ENCODE measurements at regions not wholly inside any gene's neighbourhood (a gene's known extent, or its start where the extent isn't known, plus 50 kb on each side); places are given as distances from the start of the nearest gene placed in this dataset.

- TF ChIP-seq CTCF (IDR thresholded peaks at IDR 0.05; ENCODE audit: unreplicated experiment) = no peak
- Mint-ChIP-seq H3K4me1 (ENCODE audit: low read depth, unreplicated experiment) (no peaks in the 10 kb centered on the region), H3K27me3 (ENCODE audit: unreplicated experiment) (no peaks in the 10 kb centered on the region), H3K9me3 (ENCODE audit: low read depth, unreplicated experiment) (no peaks in the 10 kb centered on the region), H3K36me3 (ENCODE audit: insufficient read depth, unreplicated experiment) (no peaks in the 10 kb centered on the region), H3K27ac (ENCODE audit: unreplicated experiment) (no peak overlapping the region), H3K4me3 (ENCODE audit: low read depth, unreplicated experiment) (no peak overlapping the region)
- no TSS peak for BruUV-seq (replicated peaks)
- DNase-seq = no peak
- CTCF ChIA-PET = no interaction called here
- intact Hi-C loops (cut with micrococcal nuclease; ENCODE audit: unreplicated experiment) = no loop called here
These were observed 581.1 kb upstream of the MGAT4C start for GRCh38 chr12:86837246-86837645.

- TF ChIP-seq CTCF (IDR thresholded peaks at IDR 0.05; ENCODE audit: unreplicated experiment) = no peak
- CTCF ChIA-PET = no interaction called here
- H3K36me3 Mint-ChIP-seq (ENCODE audit: insufficient read depth, unreplicated experiment) = no peaks in the 10 kb centered on the region
- H3K27ac Mint-ChIP-seq (ENCODE audit: unreplicated experiment) = no peak overlapping the region
- DNase-seq = no peak
- no peaks in the 10 kb centered on the region for H3K9me3 Mint-ChIP-seq (ENCODE audit: low read depth, unreplicated experiment)
- H3K4me3 Mint-ChIP-seq (ENCODE audit: low read depth, unreplicated experiment) = no peak overlapping the region
- BruUV-seq (replicated peaks) = no TSS peak
- no peaks in the 10 kb centered on the region for H3K27me3 Mint-ChIP-seq (ENCODE audit: unreplicated experiment)
- intact Hi-C loops (cut with micrococcal nuclease; ENCODE audit: unreplicated experiment) = no loop called here
- H3K4me1 Mint-ChIP-seq (ENCODE audit: low read depth, unreplicated experiment) = no peaks in the 10 kb centered on the region
These were observed 578.0 kb upstream of the MGAT4C start for GRCh38 chr12:86834217-86834616.

- Mint-ChIP-seq H3K36me3 (ENCODE audit: insufficient read depth, unreplicated experiment) (no peaks in the 10 kb centered on the region), H3K27me3 (ENCODE audit: unreplicated experiment) (no peaks in the 10 kb centered on the region), H3K4me3 (ENCODE audit: low read depth, unreplicated experiment) (no peak overlapping the region), H3K4me1 (ENCODE audit: low read depth, unreplicated experiment) (no peaks in the 10 kb centered on the region), H3K27ac (ENCODE audit: unreplicated experiment) (no peak overlapping the region), H3K9me3 (ENCODE audit: low read depth, unreplicated experiment) (no peaks in the 10 kb centered on the region)
- no peak for TF ChIP-seq CTCF (IDR thresholded peaks at IDR 0.05; ENCODE audit: unreplicated experiment)
- BruUV-seq (replicated peaks) = no TSS peak
- intact Hi-C loops (cut with micrococcal nuclease; ENCODE audit: unreplicated experiment) = no loop called here
- CTCF ChIA-PET = no interaction called here
- DNase-seq = no peak
These were observed 571.2 kb upstream of the MGAT4C start for GRCh38 chr12:86827409-86827808.

- Mint-ChIP-seq H3K36me3 (ENCODE audit: insufficient read depth, unreplicated experiment) (no peaks in the 10 kb centered on the region), H3K4me1 (ENCODE audit: low read depth, unreplicated experiment) (no peaks in the 10 kb centered on the region), H3K27me3 (ENCODE audit: unreplicated experiment) (no peaks in the 10 kb centered on the region), H3K9me3 (ENCODE audit: low read depth, unreplicated experiment) (no peaks in the 10 kb centered on the region), H3K27ac (ENCODE audit: unreplicated experiment) (no peak overlapping the region), H3K4me3 (ENCODE audit: low read depth, unreplicated experiment) (no peak overlapping the region)
- intact Hi-C loops (cut with micrococcal nuclease; ENCODE audit: unreplicated experiment) = no loop called here
- no peak for TF ChIP-seq CTCF (IDR thresholded peaks at IDR 0.05; ENCODE audit: unreplicated experiment)
- BruUV-seq (replicated peaks) = no TSS peak
- DNase-seq = no peak
- CTCF ChIA-PET = no interaction called here
These were observed 569.9 kb upstream of the MGAT4C start for GRCh38 chr12:86826051-86826450.

GRCh38 chr12:86801439-86801838 lies 545.2 kb upstream of the MGAT4C start:
- DNase-seq = no peak
- H3K27me3 Mint-ChIP-seq (ENCODE audit: unreplicated experiment) = no peaks in the 10 kb centered on the region
- no peak overlapping the region for H3K27ac Mint-ChIP-seq (ENCODE audit: unreplicated experiment)
- H3K36me3 Mint-ChIP-seq (ENCODE audit: insufficient read depth, unreplicated experiment) = no peaks in the 10 kb centered on the region
- no TSS peak for BruUV-seq (replicated peaks)
- no peak for TF ChIP-seq CTCF (IDR thresholded peaks at IDR 0.05; ENCODE audit: unreplicated experiment)
- intact Hi-C loops (cut with micrococcal nuclease; ENCODE audit: unreplicated experiment) = no loop called here
- no peaks in the 10 kb centered on the region for H3K9me3 Mint-ChIP-seq (ENCODE audit: low read depth, unreplicated experiment)
- no peaks in the 10 kb centered on the region for H3K4me1 Mint-ChIP-seq (ENCODE audit: low read depth, unreplicated experiment)
- H3K4me3 Mint-ChIP-seq (ENCODE audit: low read depth, unreplicated experiment) = no peak overlapping the region
- CTCF ChIA-PET = no interaction called here
